ENCODE measurements at regions not wholly inside any gene's neighbourhood (a gene's known extent, or its start where the extent isn't known, plus 50 kb on each side); places are given as distances from the start of the nearest gene placed in this dataset.

DNA sequence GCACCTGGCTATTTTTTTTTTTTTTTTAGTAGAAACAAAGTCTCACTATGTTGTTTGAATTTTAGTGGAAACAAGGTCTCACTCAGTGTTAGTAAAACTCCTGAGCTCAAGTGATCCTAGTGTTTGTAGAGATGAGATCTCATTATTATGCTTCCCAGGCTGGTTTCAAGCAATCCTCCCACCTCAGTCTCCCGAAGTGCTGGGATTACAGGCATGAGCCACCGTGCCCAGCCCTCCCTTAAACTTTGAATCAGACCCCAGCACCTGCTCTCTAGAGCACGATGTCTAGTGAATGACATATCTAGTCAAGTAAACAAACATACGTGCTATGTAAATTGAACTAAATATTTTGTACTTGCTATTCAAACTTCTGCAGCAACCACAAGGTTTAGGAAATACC lies 105.6 kb upstream of the MYO3A start:
- TF ChIP-seq, protein P1, sequence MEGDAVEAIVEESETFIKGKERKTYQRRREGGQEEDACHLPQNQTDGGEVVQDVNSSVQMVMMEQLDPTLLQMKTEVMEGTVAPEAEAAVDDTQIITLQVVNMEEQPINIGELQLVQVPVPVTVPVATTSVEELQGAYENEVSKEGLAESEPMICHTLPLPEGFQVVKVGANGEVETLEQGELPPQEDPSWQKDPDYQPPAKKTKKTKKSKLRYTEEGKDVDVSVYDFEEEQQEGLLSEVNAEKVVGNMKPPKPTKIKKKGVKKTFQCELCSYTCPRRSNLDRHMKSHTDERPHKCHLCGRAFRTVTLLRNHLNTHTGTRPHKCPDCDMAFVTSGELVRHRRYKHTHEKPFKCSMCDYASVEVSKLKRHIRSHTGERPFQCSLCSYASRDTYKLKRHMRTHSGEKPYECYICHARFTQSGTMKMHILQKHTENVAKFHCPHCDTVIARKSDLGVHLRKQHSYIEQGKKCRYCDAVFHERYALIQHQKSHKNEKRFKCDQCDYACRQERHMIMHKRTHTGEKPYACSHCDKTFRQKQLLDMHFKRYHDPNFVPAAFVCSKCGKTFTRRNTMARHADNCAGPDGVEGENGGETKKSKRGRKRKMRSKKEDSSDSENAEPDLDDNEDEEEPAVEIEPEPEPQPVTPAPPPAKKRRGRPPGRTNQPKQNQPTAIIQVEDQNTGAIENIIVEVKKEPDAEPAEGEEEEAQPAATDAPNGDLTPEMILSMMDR (IDR thresholded peaks at IDR 0.05), result no peak
- TF ChIP-seq POLR2A (IDR thresholded peaks at IDR 0.05), result no peak
- TF ChIP-seq POLR2AphosphoS5 (IDR thresholded peaks at IDR 0.05), result no peak

Data from breast epithelium (tissue), 3 donors.